SK-N-SH treated with all-trans-retinoic acid at 6 μM for 48 hours (cell line): ENCODE measurements at regions not wholly inside any gene's neighbourhood (a gene's known extent, or its start where the extent isn't known, plus 50 kb on each side); places are given as distances from the start of the nearest gene placed in this dataset.

Source experiments
- ATAC-seq: fragments of 200-7000 bp; cut with Tn5 transposase; 3 replicates; pipeline ENCODE4 v1.9.1; 2020; ENCODE audit warnings: mild to moderate bottlenecking, moderate library complexity
- ARNTL ChIP-seq: fragments of 450-650 bp; formaldehyde crosslinking; IDR thresholded peaks from 2 replicates; pipeline ENCODE4 v1.5.0; 2020; ENCODE audit warnings: low read depth, mild to moderate bottlenecking, moderate library complexity, borderline replicate concordance
- BACH2 ChIP-seq: fragments of 250-450 bp; sonication (Bioruptor Pico); IDR thresholded peaks from 2 replicates; pipeline ENCODE4 v1.9.0; 2021; ENCODE audit warnings: mild to moderate bottlenecking, borderline replicate concordance
- CSDC2 ChIP-seq: fragments of 250-450 bp; sonication (Bioruptor Pico); IDR thresholded peaks from 2 replicates; pipeline ENCODE4 v1.5.0; 2020; ENCODE audit warnings: mild to moderate bottlenecking, moderate library complexity
- CSRNP3 ChIP-seq: fragments of 250-450 bp; sonication (Bioruptor Pico); IDR thresholded peaks from 2 replicates; pipeline ENCODE4 v1.5.1; 2021; ENCODE audit warnings: mild to moderate bottlenecking, moderate library complexity
- ESRRG ChIP-seq: fragments of 250-450 bp; sonication (Bioruptor Pico); IDR thresholded peaks from 2 replicates; pipeline ENCODE4 v1.6.1; 2021; ENCODE audit warnings: mild to moderate bottlenecking
- GLIS3 ChIP-seq: fragments of 250-450 bp; sonication (Bioruptor Pico); IDR thresholded peaks from 2 replicates; pipeline ENCODE4 v1.5.0; 2020; ENCODE audit warnings: mild to moderate bottlenecking, moderate library complexity
- ISL1 ChIP-seq: fragments of 250-450 bp; sonication (Bioruptor Pico); IDR thresholded peaks from 2 replicates; pipeline ENCODE4 v2.1.2; 2022; ENCODE audit warnings: mild to moderate bottlenecking, moderate library complexity
- OSR1 ChIP-seq: fragments of 250-450 bp; sonication (Bioruptor Pico); IDR thresholded peaks from 2 replicates; pipeline ENCODE4 v1.8.0; 2022; ENCODE audit warnings: moderate library complexity, mild to moderate bottlenecking, inconsistent platforms
- PATZ1 ChIP-seq: fragments of 250-450 bp; sonication (Bioruptor Pico); IDR thresholded peaks from 2 replicates; pipeline ENCODE4 v1.8.0; 2020; ENCODE audit warnings: mild to moderate bottlenecking, moderate library complexity, borderline replicate concordance
- POU6F1 ChIP-seq: fragments of 250-450 bp; sonication (Bioruptor Pico); IDR thresholded peaks from 2 replicates; pipeline ENCODE4 v1.8.0; 2021; ENCODE audit warnings: low read depth, mild to moderate bottlenecking, moderate library complexity, borderline replicate concordance
- PPARA ChIP-seq: fragments of 250-450 bp; sonication (Bioruptor Pico); IDR thresholded peaks from 2 replicates; pipeline ENCODE4 v1.5.0; 2020; ENCODE audit warnings: mild to moderate bottlenecking, borderline replicate concordance
- RARB ChIP-seq: fragments of 250-450 bp; sonication (Bioruptor Pico); IDR thresholded peaks from 2 replicates; pipeline ENCODE4 v1.8.0; 2021; ENCODE audit warnings: mild to moderate bottlenecking, moderate library complexity
- SNAI2 ChIP-seq: fragments of 250-450 bp; sonication (Bioruptor Pico); IDR thresholded peaks from 2 replicates; pipeline ENCODE4 v1.5.0; 2020; ENCODE audit warnings: mild to moderate bottlenecking, moderate library complexity
- TCF4 ChIP-seq: fragments of 250-450 bp; sonication (Bioruptor Pico); IDR thresholded peaks from 2 replicates; pipeline ENCODE4 v1.8.0; 2021; ENCODE audit warnings: mild to moderate bottlenecking, moderate library complexity, borderline replicate concordance
- TOX ChIP-seq: fragments of 250-450 bp; sonication (Bioruptor Pico); IDR thresholded peaks from 2 replicates; pipeline ENCODE4 v1.8.0; 2021; ENCODE audit warnings: mild to moderate bottlenecking, moderate library complexity, borderline replicate concordance
- TSHZ2 ChIP-seq: fragments of 250-450 bp; sonication (Bioruptor Pico); IDR thresholded peaks from 2 replicates; pipeline ENCODE4 v1.5.0; 2020; ENCODE audit warnings: mild to moderate bottlenecking, moderate library complexity
- ZC3H10 ChIP-seq: fragments of 250-450 bp; sonication (Bioruptor Pico); IDR thresholded peaks from 2 replicates; pipeline ENCODE4 v1.5.1; 2021; ENCODE audit warnings: mild to moderate bottlenecking, moderate library complexity
- ZFP3 ChIP-seq: fragments of 250-450 bp; sonication (Bioruptor Pico); IDR thresholded peaks from 2 replicates; pipeline ENCODE4 v1.5.0; 2020; ENCODE audit warnings: mild to moderate bottlenecking, moderate library complexity
- ZFP30 ChIP-seq: fragments of 450-650 bp; formaldehyde crosslinking; IDR thresholded peaks from 2 replicates; pipeline ENCODE4 v1.5.0; 2022; ENCODE audit warnings: mild to moderate bottlenecking, moderate library complexity
- ZNF565 ChIP-seq: fragments of 450-650 bp; formaldehyde crosslinking; conservative IDR thresholded peaks from 2 replicates; pipeline ENCODE4 v1.5.0; 2020; ENCODE audit warnings: low read depth, mild to moderate bottlenecking, moderate library complexity
- ZNF70 ChIP-seq: fragments of 450-650 bp; formaldehyde crosslinking; IDR thresholded peaks from 2 replicates; pipeline ENCODE4 v1.5.0; 2020; ENCODE audit warnings: mild to moderate bottlenecking, moderate library complexity
- ZNF8 ChIP-seq: fragments of 450-650 bp; formaldehyde crosslinking; IDR thresholded peaks from 2 replicates; pipeline ENCODE4 v1.5.0; 2020; ENCODE audit warnings: mild to moderate bottlenecking, moderate library complexity

- TF ChIP-seq ISL1 (CRISPR knock-in tag): peak; percentile 67
- no peak for TF ChIP-seq GLIS3 (CRISPR knock-in tag)
- TF ChIP-seq, all 23 proteins: peak for 1
- peak; percentile 51; the same call in 2 of the 3 replicates for ATAC-seq
Measured at GRCh38 chr12:87815771-87816585, 213.2 kb downstream of the C12orf50 start.

GRCh38 chr12:87814625-87815024 lies 214.6 kb downstream of the C12orf50 start:
- no peak for ATAC-seq
- TF ChIP-seq TCF4 (CRISPR knock-in tag) (no peak), BACH2 (no peak), CSRNP3 (CRISPR knock-in tag) (no peak), ZFP3 (no peak), GLIS3 (CRISPR knock-in tag) (no peak), ZC3H10 (CRISPR knock-in tag) (no peak), ZNF8 (CRISPR knock-in tag) (no peak), CSDC2 (CRISPR knock-in tag) (no peak), TOX (CRISPR knock-in tag) (no peak), POU6F1 (CRISPR knock-in tag) (no peak), ARNTL (CRISPR knock-in tag) (no peak), ZNF565 (no peak), ZNF70 (CRISPR knock-in tag) (no peak), RARB (CRISPR knock-in tag) (no peak)

- peak; percentile 71 for ATAC-seq
- TF ChIP-seq ZC3H10 (CRISPR knock-in tag) (no peak), ZNF565 (no peak), ZFP3 (no peak), ZNF70 (CRISPR knock-in tag) (no peak), ISL1 (CRISPR knock-in tag) (no peak), TSHZ2 (CRISPR knock-in tag) (no peak), SNAI2 (CRISPR knock-in tag) (no peak), CSDC2 (CRISPR knock-in tag) (no peak), ESRRG (CRISPR knock-in tag) (no peak), ZNF8 (CRISPR knock-in tag) (no peak), OSR1 (CRISPR knock-in tag) (no peak), PPARA (no peak), PATZ1 (CRISPR knock-in tag) (no peak), ZFP30 (CRISPR knock-in tag) (no peak), BACH2 (no peak)
- TF ChIP-seq, all 23 proteins: peak for 0
Measured at GRCh38 chr12:87813476-87814234, 215.5 kb downstream of the C12orf50 start.
